Endothelial cell (in vitro differentiated cells): ENCODE measurements at regions not wholly inside any gene's neighbourhood (a gene's known extent, or its start where the extent isn't known, plus 50 kb on each side); places are given as distances from the start of the nearest gene placed in this dataset.
"Not testable (repeated sequence)": the region's sequence is repeated elsewhere in the genome, so short reads cannot be mapped to it uniquely, and the experiment has no call there.

Experiments used
- DNase-seq: peaks from one replicate; pipeline ENCODE4 v3.0.0; 2021; ENCODE audit warnings: low spot score
- H3K27ac Mint-ChIP-seq: one replicate; pipeline ENCODE4 v1.8.0; 2021; ENCODE audit warnings: mixed read lengths, inconsistent platforms; ENCODE audit not compliant: unreplicated experiment
- H3K27me3 Mint-ChIP-seq: one replicate; pipeline ENCODE4 v1.8.0; 2021; ENCODE audit warnings: mild to moderate bottlenecking, moderate library complexity, mixed read lengths, inconsistent platforms; ENCODE audit not compliant: unreplicated experiment
- H3K36me3 Mint-ChIP-seq: one replicate; pipeline ENCODE4 v1.8.0; 2021; ENCODE audit warnings: mild to moderate bottlenecking, low read depth, mixed read lengths, inconsistent platforms; ENCODE audit not compliant: unreplicated experiment
- H3K4me1 Mint-ChIP-seq: one replicate; pipeline ENCODE4 v1.8.0; 2021; ENCODE audit warnings: mild to moderate bottlenecking, mixed read lengths, inconsistent platforms; ENCODE audit not compliant: unreplicated experiment
- H3K4me3 Mint-ChIP-seq: one replicate; pipeline ENCODE4 v1.8.0; 2021; ENCODE audit warnings: mild to moderate bottlenecking, mixed read lengths, inconsistent platforms; ENCODE audit not compliant: unreplicated experiment
- H3K9me3 Mint-ChIP-seq: one replicate; pipeline ENCODE4 v1.8.0; 2021; ENCODE audit warnings: mixed read lengths, inconsistent platforms; ENCODE audit not compliant: unreplicated experiment
- TF ChIP-seq, protein P1 (sequence below): fragments of 200-600 bp; sonication (generic); IDR thresholded peaks from one replicate; pipeline ENCODE4 v1.5.0; 2021; ENCODE audit warnings: antibody characterized with exemption; ENCODE audit not compliant: unreplicated experiment

DNA sequence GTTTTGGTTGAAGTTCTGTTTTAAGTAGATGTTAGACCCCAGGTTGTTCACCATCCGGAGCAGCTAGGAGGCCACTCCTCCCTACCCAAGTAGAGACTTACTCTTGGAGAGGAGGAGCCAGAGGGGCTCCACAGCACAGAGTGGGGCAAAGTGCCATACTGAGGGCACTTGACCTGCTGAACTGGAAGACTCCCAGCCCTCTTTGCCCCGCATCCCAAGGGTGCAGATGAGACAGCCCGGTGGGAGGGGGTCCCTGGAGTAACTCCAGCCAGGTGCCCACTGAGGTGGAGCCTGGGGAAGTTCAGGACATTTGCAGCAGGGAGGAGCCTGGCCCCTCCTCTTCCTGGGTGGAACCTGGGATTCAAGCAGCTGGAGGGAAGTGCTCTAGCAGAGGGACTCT lies 102.1 kb upstream of the GPR6 start:
- H3K36me3 Mint-ChIP-seq, result no peaks in the 10 kb centered on the region
- H3K4me3 Mint-ChIP-seq, result no peak overlapping the region
- H3K27me3 Mint-ChIP-seq, result peaks cover 5% of the 10 kb centered on the region
- DNase-seq, result no peak
- TF ChIP-seq, protein P1, sequence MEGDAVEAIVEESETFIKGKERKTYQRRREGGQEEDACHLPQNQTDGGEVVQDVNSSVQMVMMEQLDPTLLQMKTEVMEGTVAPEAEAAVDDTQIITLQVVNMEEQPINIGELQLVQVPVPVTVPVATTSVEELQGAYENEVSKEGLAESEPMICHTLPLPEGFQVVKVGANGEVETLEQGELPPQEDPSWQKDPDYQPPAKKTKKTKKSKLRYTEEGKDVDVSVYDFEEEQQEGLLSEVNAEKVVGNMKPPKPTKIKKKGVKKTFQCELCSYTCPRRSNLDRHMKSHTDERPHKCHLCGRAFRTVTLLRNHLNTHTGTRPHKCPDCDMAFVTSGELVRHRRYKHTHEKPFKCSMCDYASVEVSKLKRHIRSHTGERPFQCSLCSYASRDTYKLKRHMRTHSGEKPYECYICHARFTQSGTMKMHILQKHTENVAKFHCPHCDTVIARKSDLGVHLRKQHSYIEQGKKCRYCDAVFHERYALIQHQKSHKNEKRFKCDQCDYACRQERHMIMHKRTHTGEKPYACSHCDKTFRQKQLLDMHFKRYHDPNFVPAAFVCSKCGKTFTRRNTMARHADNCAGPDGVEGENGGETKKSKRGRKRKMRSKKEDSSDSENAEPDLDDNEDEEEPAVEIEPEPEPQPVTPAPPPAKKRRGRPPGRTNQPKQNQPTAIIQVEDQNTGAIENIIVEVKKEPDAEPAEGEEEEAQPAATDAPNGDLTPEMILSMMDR, result no peak
- H3K9me3 Mint-ChIP-seq, result no peaks in the 10 kb centered on the region
- H3K27ac Mint-ChIP-seq, result no peak overlapping the region
- H3K4me1 Mint-ChIP-seq, result no peaks in the 10 kb centered on the region

DNA sequence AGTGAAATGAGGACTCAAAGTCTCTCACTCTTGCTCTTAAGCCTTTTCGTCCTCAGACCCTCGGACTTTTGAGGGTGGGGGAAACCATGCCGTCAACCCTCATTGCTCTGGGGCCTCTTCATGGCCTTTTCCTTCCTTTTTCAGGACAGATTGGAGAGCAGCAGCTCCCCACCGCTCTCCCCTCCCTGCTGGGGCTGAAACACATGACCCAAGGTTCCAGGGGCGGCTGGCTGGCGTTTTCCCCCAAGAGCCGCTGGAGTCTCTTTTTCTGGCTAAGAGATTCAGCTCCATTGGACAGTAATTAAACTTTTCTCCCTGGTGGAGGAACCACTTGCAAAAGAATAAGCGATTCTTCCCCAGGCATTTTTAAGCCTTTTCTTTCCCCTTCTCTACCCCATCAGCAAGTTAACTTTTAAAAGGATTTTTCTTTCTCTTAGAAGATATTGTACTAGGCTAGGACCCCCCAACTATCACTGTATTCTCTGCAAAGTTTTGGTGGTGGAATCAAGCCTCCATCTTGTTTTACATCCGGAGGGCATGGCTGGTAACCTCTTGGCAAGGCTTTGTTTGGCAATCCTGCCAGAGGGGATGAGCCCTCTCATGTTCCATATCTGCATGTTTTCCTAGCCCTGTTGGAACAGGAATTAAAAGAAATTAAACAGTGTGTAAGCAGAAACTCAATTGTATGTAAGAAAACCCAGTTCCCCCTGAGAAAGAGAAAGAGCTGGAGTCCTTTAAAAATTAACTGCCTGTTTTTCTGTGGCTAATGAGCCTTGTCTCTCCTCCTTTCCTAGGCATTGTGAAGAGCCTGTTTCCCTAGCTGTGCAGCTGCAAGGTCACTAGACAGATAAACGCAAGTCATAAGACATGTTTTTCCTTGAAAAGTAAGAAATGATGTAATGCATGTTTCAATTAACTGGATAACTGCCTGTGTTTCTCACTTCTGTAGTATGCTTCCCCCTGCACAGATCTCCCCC lies 100.8 kb upstream of the GPR6 start:
- TF ChIP-seq, protein P1, result no peak
- Mint-ChIP-seq H3K27me3 (peaks cover 5% of the 10 kb centered on the region), H3K27ac (no peak overlapping the region), H3K36me3 (no peaks in the 10 kb centered on the region), H3K4me3 (no peak overlapping the region), H3K9me3 (no peaks in the 10 kb centered on the region), H3K4me1 (no peaks in the 10 kb centered on the region)
- DNase-seq, result no peak

DNA sequence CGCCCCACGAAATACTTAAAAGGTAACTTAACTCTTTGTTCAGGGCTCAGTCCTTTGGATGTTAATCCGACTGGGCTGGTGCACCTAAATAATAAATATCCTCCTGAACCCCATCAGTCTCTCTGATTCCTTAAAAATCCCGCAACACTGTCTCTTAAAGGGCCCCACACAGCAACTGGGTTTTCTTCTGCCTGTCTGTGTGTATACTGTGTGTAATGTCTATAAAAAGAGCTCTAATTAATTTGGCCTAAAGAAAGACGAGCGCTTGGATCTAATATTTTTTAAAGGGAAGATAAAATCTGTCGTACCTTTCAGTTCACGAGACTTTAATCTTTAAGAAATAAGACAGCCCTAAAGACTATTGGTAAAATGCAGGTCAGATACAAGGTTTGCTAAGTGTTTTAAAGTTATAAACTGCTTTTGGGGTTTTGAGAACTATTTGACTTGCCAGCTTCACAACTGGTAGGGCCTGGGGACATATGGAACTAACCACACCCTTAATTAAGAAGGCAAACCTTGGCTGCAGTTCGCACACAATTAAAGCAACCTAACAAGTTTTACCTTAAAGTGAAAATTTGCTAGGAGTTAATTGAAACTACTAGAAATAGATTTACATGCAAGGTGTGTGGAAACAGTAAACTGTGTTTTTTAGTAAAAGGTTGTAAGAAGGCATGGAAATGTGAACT lies 100.0 kb upstream of the GPR6 start:
- not testable (repeated sequence) for H3K4me3 Mint-ChIP-seq, H3K27ac Mint-ChIP-seq, H3K9me3 Mint-ChIP-seq, DNase-seq, H3K4me1 Mint-ChIP-seq, H3K27me3 Mint-ChIP-seq, H3K36me3 Mint-ChIP-seq

DNA sequence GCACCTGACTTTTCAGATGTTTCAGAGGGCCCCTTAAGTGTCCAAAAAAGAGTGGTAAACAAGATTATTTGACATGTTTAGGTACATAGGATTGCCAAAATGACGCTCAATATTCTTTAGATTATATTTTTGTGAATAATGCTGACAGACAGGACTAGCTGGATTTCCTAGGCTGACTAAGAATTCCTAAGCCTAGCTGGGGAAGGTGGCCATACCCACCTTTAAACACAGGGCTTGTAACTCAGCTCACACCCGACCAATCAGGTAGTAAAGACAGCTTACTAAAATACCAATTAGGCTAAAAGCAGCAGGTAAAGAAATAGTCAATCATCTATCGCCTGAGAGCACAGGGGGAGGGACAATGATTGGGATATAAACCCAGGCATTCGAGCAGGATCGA lies 99.0 kb upstream of the GPR6 start:
- DNase-seq, H3K36me3 Mint-ChIP-seq, H3K4me3 Mint-ChIP-seq, H3K9me3 Mint-ChIP-seq, H3K27ac Mint-ChIP-seq, H3K27me3 Mint-ChIP-seq, H3K4me1 Mint-ChIP-seq: not testable (repeated sequence)

DNA sequence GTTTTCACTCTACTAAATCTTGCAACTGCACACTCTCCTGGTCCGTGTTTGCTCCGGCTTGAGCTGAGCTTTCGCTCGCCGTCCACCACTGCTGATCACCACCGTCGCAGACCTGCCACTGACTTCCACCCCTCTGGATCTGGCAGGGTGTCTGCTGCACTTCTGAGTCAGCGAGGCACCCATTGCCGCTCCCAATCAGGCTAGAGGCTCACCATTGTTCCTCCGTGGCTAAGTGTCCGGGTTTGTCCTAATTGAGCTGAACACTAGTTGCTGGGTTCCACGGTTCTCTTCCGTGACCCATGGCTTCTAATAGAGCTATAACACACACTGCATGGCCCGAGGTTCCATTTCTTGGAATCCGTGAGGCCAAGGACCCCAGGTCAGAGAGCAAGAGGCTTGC lies 98.6 kb upstream of the GPR6 start:
- Mint-ChIP-seq H3K36me3 (no peaks in the 10 kb centered on the region), H3K9me3 (no peaks in the 10 kb centered on the region), H3K27ac (no peak overlapping the region), H3K4me3 (no peak overlapping the region), H3K27me3 (peaks cover 3% of the 10 kb centered on the region), H3K4me1 (no peaks in the 10 kb centered on the region)
- no peak for DNase-seq
- TF ChIP-seq, protein P1, result no peak

DNA sequence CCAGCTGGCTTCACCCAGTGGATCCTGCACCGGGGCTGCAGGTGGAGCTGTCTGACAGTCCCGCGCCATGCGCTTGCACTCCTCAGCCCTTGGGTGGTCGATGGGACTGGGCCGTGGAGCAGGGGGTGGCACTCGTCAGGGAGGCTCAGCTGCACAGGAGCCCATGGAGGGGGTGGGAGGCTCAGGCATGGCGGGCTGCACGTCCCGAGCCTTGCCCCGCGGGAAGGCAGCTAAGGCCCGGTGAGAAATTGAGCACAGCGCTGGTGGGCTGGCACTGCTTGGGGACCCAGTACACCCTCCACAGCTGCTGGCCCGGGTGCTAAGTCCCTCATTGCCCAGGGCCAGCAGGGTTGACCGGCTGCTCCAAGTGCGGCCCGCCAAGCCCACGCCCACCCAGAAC lies 97.0 kb upstream of the GPR6 start:
- not testable (repeated sequence) for H3K27ac Mint-ChIP-seq, H3K4me3 Mint-ChIP-seq, DNase-seq, H3K36me3 Mint-ChIP-seq, H3K4me1 Mint-ChIP-seq, H3K27me3 Mint-ChIP-seq, H3K9me3 Mint-ChIP-seq

DNA sequence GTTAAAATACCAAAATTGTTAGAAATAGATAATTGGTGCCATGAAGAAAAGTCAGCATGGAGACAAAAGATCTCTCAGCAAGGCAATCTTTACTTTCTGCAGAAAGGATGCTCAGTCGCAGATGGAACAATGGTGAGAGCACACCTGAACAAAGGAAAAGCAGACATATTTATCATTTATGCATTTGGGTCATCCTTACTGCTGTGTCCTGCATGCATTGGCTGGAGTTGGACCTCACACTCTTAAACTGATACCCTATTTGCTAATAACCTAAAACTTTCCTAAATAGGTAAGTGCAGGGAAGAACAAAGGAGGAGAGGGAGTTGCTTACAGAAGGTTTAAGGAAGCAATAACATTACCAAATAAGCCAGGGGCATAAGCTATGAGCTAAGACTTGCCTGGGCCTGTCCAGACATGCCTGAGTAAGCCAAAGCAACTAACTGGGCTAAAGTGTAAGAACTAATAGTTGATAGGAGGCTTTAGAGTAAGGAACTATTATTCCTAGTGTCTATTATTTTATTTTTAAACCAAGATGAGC lies 96.1 kb upstream of the GPR6 start:
- not testable (repeated sequence) for H3K4me3 Mint-ChIP-seq, H3K27ac Mint-ChIP-seq, H3K27me3 Mint-ChIP-seq, H3K9me3 Mint-ChIP-seq, H3K4me1 Mint-ChIP-seq, H3K36me3 Mint-ChIP-seq, DNase-seq
